Fibroblast of villous mesenchyme (primary cell): ENCODE measurements at regions not wholly inside any gene's neighbourhood (a gene's known extent, or its start where the extent isn't known, plus 50 kb on each side); places are given as distances from the start of the nearest gene placed in this dataset.

Experiments used
- DNase-seq: peaks from one replicate; pipeline ENCODE4 v3.0.0-alpha.2; 2010; ENCODE audit warnings: low read depth
- H3K4me3 ChIP-seq: 2 replicates; pipeline ENCODE4 v1.5.1; 2011; ENCODE audit warnings: low read depth, mild to moderate bottlenecking, low read length
- TF ChIP-seq, protein P1 (sequence below): IDR thresholded peaks from 2 replicates; pipeline ENCODE4 v1.5.1; 2012; ENCODE audit warnings: low read depth, mild to moderate bottlenecking, low read length; ENCODE audit not compliant: insufficient read depth

DNA sequence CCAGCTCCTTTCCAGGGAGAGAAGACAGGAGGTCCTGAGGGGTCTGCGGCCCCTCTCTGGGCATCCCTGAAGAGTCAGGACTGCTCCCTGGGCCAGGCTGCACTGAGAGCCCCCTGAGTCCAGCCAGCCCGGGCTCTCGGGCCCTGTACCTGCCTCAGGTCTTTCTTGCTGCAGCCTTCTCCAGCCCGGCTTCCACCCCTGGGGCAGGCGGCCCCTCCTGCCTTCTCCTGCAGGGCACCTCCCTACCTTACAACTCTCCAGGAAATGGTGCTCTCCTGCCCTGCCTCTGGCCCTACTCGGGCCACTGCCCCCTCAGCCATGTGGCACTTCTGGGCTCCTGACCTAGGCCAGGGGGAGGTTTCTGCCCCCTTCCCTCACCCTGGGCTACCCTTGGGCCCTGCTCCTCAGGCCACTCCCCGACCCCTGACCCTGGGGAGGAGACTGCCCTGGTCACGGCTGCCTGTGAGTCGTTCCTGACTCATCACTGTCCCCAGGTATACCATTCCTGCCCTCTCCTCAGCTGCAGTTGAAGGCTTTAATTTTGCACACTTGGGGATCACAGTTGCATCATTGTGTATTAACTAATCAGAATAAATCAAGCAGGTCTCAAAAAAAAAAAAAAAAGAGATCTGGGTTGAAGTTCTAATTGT, 251.1 kb downstream of the NXPE2 start:
- DNase-seq: no peak
- H3K4me3 ChIP-seq: no peak overlapping the region
- TF ChIP-seq, protein P1, sequence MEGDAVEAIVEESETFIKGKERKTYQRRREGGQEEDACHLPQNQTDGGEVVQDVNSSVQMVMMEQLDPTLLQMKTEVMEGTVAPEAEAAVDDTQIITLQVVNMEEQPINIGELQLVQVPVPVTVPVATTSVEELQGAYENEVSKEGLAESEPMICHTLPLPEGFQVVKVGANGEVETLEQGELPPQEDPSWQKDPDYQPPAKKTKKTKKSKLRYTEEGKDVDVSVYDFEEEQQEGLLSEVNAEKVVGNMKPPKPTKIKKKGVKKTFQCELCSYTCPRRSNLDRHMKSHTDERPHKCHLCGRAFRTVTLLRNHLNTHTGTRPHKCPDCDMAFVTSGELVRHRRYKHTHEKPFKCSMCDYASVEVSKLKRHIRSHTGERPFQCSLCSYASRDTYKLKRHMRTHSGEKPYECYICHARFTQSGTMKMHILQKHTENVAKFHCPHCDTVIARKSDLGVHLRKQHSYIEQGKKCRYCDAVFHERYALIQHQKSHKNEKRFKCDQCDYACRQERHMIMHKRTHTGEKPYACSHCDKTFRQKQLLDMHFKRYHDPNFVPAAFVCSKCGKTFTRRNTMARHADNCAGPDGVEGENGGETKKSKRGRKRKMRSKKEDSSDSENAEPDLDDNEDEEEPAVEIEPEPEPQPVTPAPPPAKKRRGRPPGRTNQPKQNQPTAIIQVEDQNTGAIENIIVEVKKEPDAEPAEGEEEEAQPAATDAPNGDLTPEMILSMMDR: no peak

DNA sequence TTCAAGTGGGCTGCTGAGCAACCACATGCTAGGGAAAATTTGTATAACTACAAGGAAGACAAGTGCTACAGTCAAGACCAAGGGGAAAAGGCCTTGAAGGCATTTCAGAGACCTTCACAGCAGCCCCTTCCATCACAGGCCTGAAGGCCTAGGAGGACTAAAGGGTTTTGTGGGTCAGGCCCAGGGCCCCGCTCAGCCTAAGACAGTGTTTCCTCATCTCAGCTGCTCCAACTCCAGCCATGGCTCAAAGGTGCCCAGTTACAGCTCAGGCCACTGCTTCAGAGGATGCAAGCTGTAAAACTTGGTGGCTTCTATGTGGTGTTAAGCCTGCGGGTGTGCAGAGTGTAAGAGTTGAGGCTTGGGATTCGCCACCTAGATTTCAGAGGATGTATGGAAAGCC, 260.5 kb downstream of the NXPE2 start:
- TF ChIP-seq, protein P1: no peak
- H3K4me3 ChIP-seq: no peak overlapping the region
- no peak for DNase-seq

DNA sequence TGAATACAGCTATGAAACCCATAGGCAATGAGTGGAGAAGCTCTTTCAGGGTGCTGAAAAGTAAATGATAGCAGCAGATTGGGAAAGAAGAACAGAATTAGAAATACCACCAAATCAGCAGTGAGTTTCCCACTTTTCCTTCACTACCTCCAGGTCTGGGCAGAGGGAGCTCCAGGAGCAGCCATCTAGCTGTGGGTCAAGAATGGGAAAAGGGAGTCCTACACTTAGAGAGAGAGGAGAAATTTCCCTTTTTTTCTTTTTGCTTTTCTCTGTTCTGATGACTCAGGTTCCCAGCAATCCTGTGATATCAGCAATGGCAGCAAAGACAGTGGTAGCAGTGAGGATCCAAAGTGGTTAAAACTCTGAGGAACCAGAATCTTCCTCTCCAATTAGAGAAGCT, 263.9 kb downstream of the NXPE2 start:
- DNase-seq: no peak
- H3K4me3 ChIP-seq: no peak overlapping the region
- TF ChIP-seq, protein P1: no peak

DNA sequence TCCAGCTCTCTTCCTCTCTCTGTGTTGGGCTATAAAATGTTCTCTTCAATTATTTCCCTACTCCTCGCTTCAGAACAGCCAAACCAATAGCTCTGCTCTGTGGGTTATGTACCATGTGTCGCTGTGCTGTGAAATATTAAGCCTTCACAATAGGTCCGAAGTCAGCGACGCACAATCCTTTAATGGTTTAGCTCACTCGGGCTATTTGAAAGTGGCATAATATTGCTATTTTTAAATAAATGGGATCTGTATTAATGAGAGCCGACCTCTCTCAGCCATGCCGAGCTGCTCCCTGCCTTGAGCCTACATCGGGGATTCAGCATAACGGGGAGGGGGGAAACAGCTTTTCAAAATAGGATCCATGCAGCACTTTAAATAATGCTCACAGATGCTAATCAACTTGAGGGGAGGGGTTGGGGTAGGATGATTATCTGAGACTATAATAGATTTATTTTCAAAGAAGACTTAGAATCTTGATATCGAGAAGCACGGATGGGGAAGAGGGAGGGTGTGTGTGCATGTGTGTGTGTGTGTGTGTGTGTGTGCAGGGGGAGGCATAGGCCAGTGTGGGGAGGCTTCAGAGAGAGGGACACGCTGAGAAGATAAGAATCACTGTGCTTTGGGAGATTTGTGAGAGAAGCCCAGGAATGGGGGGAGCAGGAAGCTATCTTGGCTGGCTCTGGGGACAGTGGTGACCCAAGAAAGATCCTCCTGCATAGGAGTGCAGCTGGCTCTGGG, 271.5 kb downstream of the NXPE2 start:
- DNase-seq: no peak
- H3K4me3 ChIP-seq: no peak overlapping the region
- TF ChIP-seq, protein P1: no peak

DNA sequence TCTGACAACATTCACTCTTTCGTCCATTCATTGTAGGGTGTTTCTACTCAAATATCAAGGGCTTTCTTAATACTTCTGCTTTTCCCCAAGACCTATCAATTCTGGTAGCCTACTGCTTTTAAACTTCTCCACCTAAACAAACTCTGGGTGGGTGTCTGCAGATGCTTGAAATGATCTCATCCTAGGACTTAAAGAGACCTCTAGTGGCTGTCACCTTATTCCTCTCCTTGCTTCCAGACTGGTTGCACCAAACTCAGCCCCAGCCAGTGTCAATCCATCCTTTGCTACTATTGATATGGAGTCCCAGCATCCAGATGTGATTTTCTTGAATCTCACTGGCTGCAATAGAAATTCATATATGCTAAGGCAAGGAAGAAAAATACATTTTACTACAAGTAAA, 274.7 kb downstream of the NXPE2 start:
- no peak for DNase-seq
- TF ChIP-seq, protein P1: no peak
- H3K4me3 ChIP-seq: no peak overlapping the region

DNA sequence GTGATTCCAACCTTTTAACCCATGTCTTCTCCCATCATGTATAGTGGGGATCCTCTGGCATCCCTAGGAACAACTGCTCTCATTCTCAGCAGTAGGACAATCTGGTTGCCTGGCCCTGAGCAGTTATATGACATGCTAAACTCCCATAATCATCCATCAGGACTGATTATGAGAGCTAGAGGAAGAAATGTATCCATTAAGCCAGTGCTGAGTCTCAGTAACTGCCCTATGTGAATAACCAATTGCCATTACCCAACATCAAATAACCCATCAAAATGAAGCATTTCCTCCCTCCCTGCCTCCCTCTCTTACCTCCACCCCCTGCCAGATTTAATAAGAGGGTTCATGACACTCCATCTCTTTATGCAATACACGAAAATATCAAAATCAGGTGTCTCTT, 277.6 kb downstream of the NXPE2 start:
- H3K4me3 ChIP-seq: no peak overlapping the region
- TF ChIP-seq, protein P1: no peak
- no peak for DNase-seq

DNA sequence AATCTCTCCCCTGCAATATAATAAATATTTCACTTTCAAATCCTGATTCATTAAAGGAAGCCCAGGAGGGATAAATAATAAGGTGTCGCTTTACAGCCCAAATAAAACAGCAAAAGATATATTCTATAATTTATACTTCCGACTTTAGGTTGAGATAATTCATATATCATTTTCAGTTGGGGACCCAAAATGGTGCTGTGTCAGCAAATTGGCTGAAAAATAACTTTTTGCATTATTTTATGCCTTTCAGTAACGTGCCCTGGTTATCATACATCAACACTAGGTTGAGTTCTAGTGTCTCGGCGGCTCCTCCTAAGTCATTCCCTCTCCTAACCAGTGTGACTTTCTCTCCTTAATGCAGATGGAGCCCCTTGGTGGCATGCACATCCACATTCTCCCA, 278.2 kb downstream of the NXPE2 start:
- no peak for DNase-seq
- TF ChIP-seq, protein P1: no peak
- no peak overlapping the region for H3K4me3 ChIP-seq
